ENCODE measurements at regions not wholly inside any gene's neighbourhood (a gene's known extent, or its start where the extent isn't known, plus 50 kb on each side); places are given as distances from the start of the nearest gene placed in this dataset.

DNA sequence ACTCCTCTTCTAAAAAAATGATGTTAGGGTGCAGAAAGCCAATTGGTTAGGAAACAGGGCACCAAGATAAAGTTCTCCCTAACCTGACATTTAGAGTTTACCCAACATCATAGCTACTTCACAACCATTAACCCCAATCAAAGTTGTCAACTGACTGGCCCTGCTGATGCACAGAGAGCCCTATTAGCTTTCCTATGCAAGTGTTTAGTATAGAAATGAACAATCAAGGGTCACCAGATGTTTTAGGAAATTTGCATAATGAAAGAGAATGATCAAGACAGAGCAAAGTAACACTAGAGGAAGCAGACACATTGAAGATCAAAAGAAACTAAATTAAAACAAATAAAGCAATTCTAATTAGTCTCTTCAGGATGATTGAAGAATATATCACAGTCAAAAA lies 64.2 kb upstream of the DCC start:
- no peak for TF ChIP-seq POLR2AphosphoS5 (IDR thresholded peaks at IDR 0.05; ENCODE audit: low read depth, low read length)
- no peak for TF ChIP-seq TAF1 (IDR thresholded peaks at IDR 0.05; ENCODE audit: borderline replicate concordance, insufficient read depth, low read length)
- TF ChIP-seq, protein P1, sequence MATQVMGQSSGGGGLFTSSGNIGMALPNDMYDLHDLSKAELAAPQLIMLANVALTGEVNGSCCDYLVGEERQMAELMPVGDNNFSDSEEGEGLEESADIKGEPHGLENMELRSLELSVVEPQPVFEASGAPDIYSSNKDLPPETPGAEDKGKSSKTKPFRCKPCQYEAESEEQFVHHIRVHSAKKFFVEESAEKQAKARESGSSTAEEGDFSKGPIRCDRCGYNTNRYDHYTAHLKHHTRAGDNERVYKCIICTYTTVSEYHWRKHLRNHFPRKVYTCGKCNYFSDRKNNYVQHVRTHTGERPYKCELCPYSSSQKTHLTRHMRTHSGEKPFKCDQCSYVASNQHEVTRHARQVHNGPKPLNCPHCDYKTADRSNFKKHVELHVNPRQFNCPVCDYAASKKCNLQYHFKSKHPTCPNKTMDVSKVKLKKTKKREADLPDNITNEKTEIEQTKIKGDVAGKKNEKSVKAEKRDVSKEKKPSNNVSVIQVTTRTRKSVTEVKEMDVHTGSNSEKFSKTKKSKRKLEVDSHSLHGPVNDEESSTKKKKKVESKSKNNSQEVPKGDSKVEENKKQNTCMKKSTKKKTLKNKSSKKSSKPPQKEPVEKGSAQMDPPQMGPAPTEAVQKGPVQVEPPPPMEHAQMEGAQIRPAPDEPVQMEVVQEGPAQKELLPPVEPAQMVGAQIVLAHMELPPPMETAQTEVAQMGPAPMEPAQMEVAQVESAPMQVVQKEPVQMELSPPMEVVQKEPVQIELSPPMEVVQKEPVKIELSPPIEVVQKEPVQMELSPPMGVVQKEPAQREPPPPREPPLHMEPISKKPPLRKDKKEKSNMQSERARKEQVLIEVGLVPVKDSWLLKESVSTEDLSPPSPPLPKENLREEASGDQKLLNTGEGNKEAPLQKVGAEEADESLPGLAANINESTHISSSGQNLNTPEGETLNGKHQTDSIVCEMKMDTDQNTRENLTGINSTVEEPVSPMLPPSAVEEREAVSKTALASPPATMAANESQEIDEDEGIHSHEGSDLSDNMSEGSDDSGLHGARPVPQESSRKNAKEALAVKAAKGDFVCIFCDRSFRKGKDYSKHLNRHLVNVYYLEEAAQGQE (IDR thresholded peaks at IDR 0.05; ENCODE audit: insufficient read depth in 1 of 2, low read depth in 2 of 2, low read length in 2 of 2): no peak
- TF ChIP-seq SIN3A (IDR thresholded peaks at IDR 0.05; ENCODE audit: borderline replicate concordance, insufficient read depth, low read length): no peak

Measured in PFSK-1 (cell line).